HCT116 (cell line): ENCODE measurements at regions not wholly inside any gene's neighbourhood (a gene's known extent, or its start where the extent isn't known, plus 50 kb on each side); places are given as distances from the start of the nearest gene placed in this dataset.

Experiments used
- EZH2 ChIP-seq: fragments of 200-600 bp; sonication (generic); IDR thresholded peaks from 2 replicates; pipeline ENCODE4 v1.6.1; 2017; ENCODE audit warnings: antibody characterized with exemption, mixed run types
- EZH2phosphoT487 ChIP-seq: fragments of 200-600 bp; IDR thresholded peaks from 2 replicates; pipeline ENCODE4 v1.6.1; 2018; ENCODE audit warnings: antibody characterized with exemption, borderline replicate concordance
- JUND ChIP-seq: IDR thresholded peaks from 2 replicates; pipeline ENCODE4 v1.6.1; 2012
- POLR2A ChIP-seq: IDR thresholded peaks from 2 replicates; pipeline ENCODE4 v1.7.0; 2011; ENCODE audit warnings: borderline replicate concordance; ENCODE audit not compliant: insufficient read depth, insufficient read length; ENCODE audit errors: extremely low read depth
- RAD21 ChIP-seq: IDR thresholded peaks from 2 replicates; pipeline ENCODE4 v1.6.1; 2012; ENCODE audit warnings: low read depth, mild to moderate bottlenecking
- REST ChIP-seq: IDR thresholded peaks from 2 replicates; pipeline ENCODE4 v1.6.1; 2012; ENCODE audit warnings: low read depth
- YY1 ChIP-seq: IDR thresholded peaks from 2 replicates; pipeline ENCODE4 v1.6.1; 2011; ENCODE audit warnings: low read length, low read depth, moderate library complexity, mild to moderate bottlenecking; ENCODE audit not compliant: insufficient replicate concordance; ENCODE audit errors: extremely low read depth
- TF ChIP-seq, protein P1 (sequence below), 3 experiments: fragments of 200-600 bp in 1 of 3; sonication (generic) in 1 of 3; IDR thresholded peaks in 2 of 3; conservative IDR thresholded peaks in 1 of 3; 2 replicates each; pipeline ENCODE4 v1.5.1; 2012 to 2017; ENCODE audit warnings: low read depth in 2 of 3, low read length in 2 of 3, antibody characterized with exemption in 1 of 3, borderline replicate concordance in 1 of 3, control low read depth in 1 of 3, mild to moderate bottlenecking in 1 of 3, mixed read lengths in 1 of 3, mixed run types in 1 of 3, moderate library complexity in 1 of 3; ENCODE audit not compliant: insufficient read depth in 1 of 3
- TF ChIP-seq, protein P2 (sequence below): IDR thresholded peaks from 2 replicates; pipeline ENCODE4 v1.6.1; 2012

DNA sequence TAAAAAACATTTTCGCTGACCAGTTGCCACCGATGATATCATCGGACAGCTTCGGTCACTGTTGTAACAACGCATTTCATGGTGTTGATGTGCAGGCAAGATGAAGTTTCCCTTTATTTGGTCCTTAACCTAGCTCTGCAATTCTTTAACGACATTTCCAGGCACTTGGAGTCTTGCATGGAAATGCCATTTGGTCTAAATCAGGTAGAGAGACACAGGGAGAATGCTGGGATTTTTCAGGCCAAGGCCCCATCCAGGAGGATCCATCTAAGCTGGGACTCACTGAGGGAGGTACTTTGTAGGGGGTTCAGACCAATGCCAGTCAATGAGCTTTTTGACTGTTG lies 121.5 kb upstream of the RCN1 start:
- TF ChIP-seq POLR2A = no peak
- no peak for TF ChIP-seq EZH2
- TF ChIP-seq, protein P1, sequence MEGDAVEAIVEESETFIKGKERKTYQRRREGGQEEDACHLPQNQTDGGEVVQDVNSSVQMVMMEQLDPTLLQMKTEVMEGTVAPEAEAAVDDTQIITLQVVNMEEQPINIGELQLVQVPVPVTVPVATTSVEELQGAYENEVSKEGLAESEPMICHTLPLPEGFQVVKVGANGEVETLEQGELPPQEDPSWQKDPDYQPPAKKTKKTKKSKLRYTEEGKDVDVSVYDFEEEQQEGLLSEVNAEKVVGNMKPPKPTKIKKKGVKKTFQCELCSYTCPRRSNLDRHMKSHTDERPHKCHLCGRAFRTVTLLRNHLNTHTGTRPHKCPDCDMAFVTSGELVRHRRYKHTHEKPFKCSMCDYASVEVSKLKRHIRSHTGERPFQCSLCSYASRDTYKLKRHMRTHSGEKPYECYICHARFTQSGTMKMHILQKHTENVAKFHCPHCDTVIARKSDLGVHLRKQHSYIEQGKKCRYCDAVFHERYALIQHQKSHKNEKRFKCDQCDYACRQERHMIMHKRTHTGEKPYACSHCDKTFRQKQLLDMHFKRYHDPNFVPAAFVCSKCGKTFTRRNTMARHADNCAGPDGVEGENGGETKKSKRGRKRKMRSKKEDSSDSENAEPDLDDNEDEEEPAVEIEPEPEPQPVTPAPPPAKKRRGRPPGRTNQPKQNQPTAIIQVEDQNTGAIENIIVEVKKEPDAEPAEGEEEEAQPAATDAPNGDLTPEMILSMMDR (IDR thresholded peaks at IDR 0.05 in 2 of 3, conservative IDR thresholded peaks at IDR 0.05 in 1 of 3; ENCODE audit: borderline replicate concordance in 1 of 3, insufficient read depth in 1 of 3, low read depth in 2 of 3, low read length in 2 of 3) = no peak
- no peak for TF ChIP-seq REST
- TF ChIP-seq, protein P2, sequence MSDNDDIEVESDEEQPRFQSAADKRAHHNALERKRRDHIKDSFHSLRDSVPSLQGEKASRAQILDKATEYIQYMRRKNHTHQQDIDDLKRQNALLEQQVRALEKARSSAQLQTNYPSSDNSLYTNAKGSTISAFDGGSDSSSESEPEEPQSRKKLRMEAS = no peak
- TF ChIP-seq EZH2phosphoT487 = no peak
- no peak for TF ChIP-seq JUND
- no peak for TF ChIP-seq YY1
- no peak for TF ChIP-seq RAD21
